ENCODE measurements at regions not wholly inside any gene's neighbourhood (a gene's known extent, or its start where the extent isn't known, plus 50 kb on each side); places are given as distances from the start of the nearest gene placed in this dataset.

GRCh38 chr7:34330308-34330707, 327.7 kb upstream of the NPSR1 start:
- Histone ChIP-seq H3K4me1 (ENCODE audit: control insufficient read depth, insufficient read depth, low read length) (no peaks in the 10 kb centered on the region), H3K9me3 (ENCODE audit: control insufficient read depth, low read depth, low read length) (no peaks in the 10 kb centered on the region), H3K4me3 (ENCODE audit: low read length) (no peak overlapping the region), H3K27me3 (ENCODE audit: control insufficient read depth, insufficient read depth, low read length) (no peaks in the 10 kb centered on the region), H3K36me3 (ENCODE audit: control insufficient read depth, insufficient read depth, low read length) (no peaks in the 10 kb centered on the region), H3K27ac (ENCODE audit: low read length) (no peak overlapping the region)
- no CpG with 5 or more reads among the region's 3 CpGs for WGBS (ENCODE audit: insufficient coverage, low lambda C conversion rate)
- no peak for DNase-seq

- no peaks in the 10 kb centered on the region for H3K4me1 ChIP-seq (ENCODE audit: control insufficient read depth, insufficient read depth, low read length)
- H3K27ac ChIP-seq (ENCODE audit: low read length): no peak overlapping the region
- 60% methylated on average over 1 of the region's 2 CpGs for WGBS (ENCODE audit: insufficient coverage, low lambda C conversion rate)
- no peaks in the 10 kb centered on the region for H3K9me3 ChIP-seq (ENCODE audit: control insufficient read depth, low read depth, low read length)
- no peaks in the 10 kb centered on the region for H3K36me3 ChIP-seq (ENCODE audit: control insufficient read depth, insufficient read depth, low read length)
- H3K27me3 ChIP-seq (ENCODE audit: control insufficient read depth, insufficient read depth, low read length): no peaks in the 10 kb centered on the region
- DNase-seq: no peak
- H3K4me3 ChIP-seq (ENCODE audit: low read length): no peak overlapping the region
Observed at GRCh38 chr7:34331102-34331501, 326.9 kb upstream of the NPSR1 start.

- Histone ChIP-seq H3K27ac (ENCODE audit: low read length) (no peak overlapping the region), H3K4me3 (ENCODE audit: low read length) (no peak overlapping the region), H3K9me3 (ENCODE audit: control insufficient read depth, low read depth, low read length) (no peaks in the 10 kb centered on the region), H3K27me3 (ENCODE audit: control insufficient read depth, insufficient read depth, low read length) (no peaks in the 10 kb centered on the region), H3K36me3 (ENCODE audit: control insufficient read depth, insufficient read depth, low read length) (no peaks in the 10 kb centered on the region), H3K4me1 (ENCODE audit: control insufficient read depth, insufficient read depth, low read length) (no peaks in the 10 kb centered on the region)
- 79% methylated on average over 2 of the region's 4 CpGs for WGBS (ENCODE audit: insufficient coverage, low lambda C conversion rate)
- no peak for DNase-seq
Observed at GRCh38 chr7:34332006-34332405, 326.0 kb upstream of the NPSR1 start.

- Histone ChIP-seq H3K4me3 (ENCODE audit: low read length) (no peak overlapping the region), H3K36me3 (ENCODE audit: control insufficient read depth, insufficient read depth, low read length) (no peaks in the 10 kb centered on the region), H3K9me3 (ENCODE audit: control insufficient read depth, low read depth, low read length) (no peaks in the 10 kb centered on the region), H3K27me3 (ENCODE audit: control insufficient read depth, insufficient read depth, low read length) (no peaks in the 10 kb centered on the region), H3K27ac (ENCODE audit: low read length) (no peak overlapping the region), H3K4me1 (ENCODE audit: control insufficient read depth, insufficient read depth, low read length) (no peaks in the 10 kb centered on the region)
- no peak for DNase-seq
- WGBS (ENCODE audit: insufficient coverage, low lambda C conversion rate): no CpG with 5 or more reads among the region's 2 CpGs
Observed at GRCh38 chr7:34333184-34333583, 324.8 kb upstream of the NPSR1 start.

GRCh38 chr7:34333925-34334324, 324.1 kb upstream of the NPSR1 start:
- 90% methylated on average over 3 of the region's 4 CpGs for WGBS (ENCODE audit: insufficient coverage, low lambda C conversion rate)

GRCh38 chr7:34337163-34337562, 320.9 kb upstream of the NPSR1 start:
- Histone ChIP-seq H3K4me1 (ENCODE audit: control insufficient read depth, insufficient read depth, low read length) (no peaks in the 10 kb centered on the region), H3K27ac (ENCODE audit: low read length) (no peak overlapping the region), H3K9me3 (ENCODE audit: control insufficient read depth, low read depth, low read length) (no peaks in the 10 kb centered on the region), H3K36me3 (ENCODE audit: control insufficient read depth, insufficient read depth, low read length) (no peaks in the 10 kb centered on the region), H3K4me3 (ENCODE audit: low read length) (no peak overlapping the region), H3K27me3 (ENCODE audit: control insufficient read depth, insufficient read depth, low read length) (no peaks in the 10 kb centered on the region)
- WGBS (ENCODE audit: insufficient coverage, low lambda C conversion rate): no CpG with 5 or more reads among the region's 1 CpG
- DNase-seq: no peak

More at GRCh38 chr7:34333925-34334324, 324.1 kb upstream of the NPSR1 start:
- no peaks in the 10 kb centered on the region for H3K9me3 ChIP-seq (ENCODE audit: control insufficient read depth, low read depth, low read length)
- no peak for DNase-seq
- H3K27ac ChIP-seq (ENCODE audit: low read length): no peak overlapping the region
- H3K27me3 ChIP-seq (ENCODE audit: control insufficient read depth, insufficient read depth, low read length): no peaks in the 10 kb centered on the region
- no peak overlapping the region for H3K4me3 ChIP-seq (ENCODE audit: low read length)
- H3K36me3 ChIP-seq (ENCODE audit: control insufficient read depth, insufficient read depth, low read length): no peaks in the 10 kb centered on the region
- no peaks in the 10 kb centered on the region for H3K4me1 ChIP-seq (ENCODE audit: control insufficient read depth, insufficient read depth, low read length)

GRCh38 chr7:34338961-34339526, 319.0 kb upstream of the NPSR1 start:
- no CpG with 5 or more reads among the region's 3 CpGs for WGBS (ENCODE audit: insufficient coverage, low lambda C conversion rate)
- Histone ChIP-seq H3K4me3 (ENCODE audit: low read length) (no peak overlapping the region), H3K9me3 (ENCODE audit: control insufficient read depth, low read depth, low read length) (no peaks in the 10 kb centered on the region), H3K4me1 (ENCODE audit: control insufficient read depth, insufficient read depth, low read length) (peaks cover 7% of the 10 kb centered on the region), H3K27me3 (ENCODE audit: control insufficient read depth, insufficient read depth, low read length) (no peaks in the 10 kb centered on the region), H3K36me3 (ENCODE audit: control insufficient read depth, insufficient read depth, low read length) (no peaks in the 10 kb centered on the region), H3K27ac (ENCODE audit: low read length) (no peak overlapping the region)
- no peak for DNase-seq

GRCh38 chr7:34341326-34341725, 316.7 kb upstream of the NPSR1 start:
- peaks cover 7% of the 10 kb centered on the region for H3K4me1 ChIP-seq (ENCODE audit: control insufficient read depth, insufficient read depth, low read length)
- no peaks in the 10 kb centered on the region for H3K9me3 ChIP-seq (ENCODE audit: control insufficient read depth, low read depth, low read length)
- no peak overlapping the region for H3K4me3 ChIP-seq (ENCODE audit: low read length)
- peak; percentile 1 to 47 for DNase-seq
- 14% methylated on average over 1 of the region's 2 CpGs for WGBS (ENCODE audit: insufficient coverage, low lambda C conversion rate)
- H3K27me3 ChIP-seq (ENCODE audit: control insufficient read depth, insufficient read depth, low read length): no peaks in the 10 kb centered on the region
- H3K36me3 ChIP-seq (ENCODE audit: control insufficient read depth, insufficient read depth, low read length): no peaks in the 10 kb centered on the region
- peak overlapping the region; percentile 49 for H3K27ac ChIP-seq (ENCODE audit: low read length)

- H3K4me1 ChIP-seq (ENCODE audit: control insufficient read depth, insufficient read depth, low read length): peaks cover 7% of the 10 kb centered on the region
- H3K4me3 ChIP-seq (ENCODE audit: low read length): no peak overlapping the region
- H3K36me3 ChIP-seq (ENCODE audit: control insufficient read depth, insufficient read depth, low read length): no peaks in the 10 kb centered on the region
- H3K9me3 ChIP-seq (ENCODE audit: control insufficient read depth, low read depth, low read length): no peaks in the 10 kb centered on the region
- DNase-seq: peak; percentile 47 to 85
- no peaks in the 10 kb centered on the region for H3K27me3 ChIP-seq (ENCODE audit: control insufficient read depth, insufficient read depth, low read length)
- H3K27ac ChIP-seq (ENCODE audit: low read length): no peak overlapping the region
- no CpG with 5 or more reads among the region's 1 CpG for WGBS (ENCODE audit: insufficient coverage, low lambda C conversion rate)
Observed at GRCh38 chr7:34342387-34342786, 315.6 kb upstream of the NPSR1 start.

GRCh38 chr7:34343667-34344066, 314.4 kb upstream of the NPSR1 start:
- Histone ChIP-seq H3K27ac (ENCODE audit: low read length) (no peak overlapping the region), H3K36me3 (ENCODE audit: control insufficient read depth, insufficient read depth, low read length) (no peaks in the 10 kb centered on the region), H3K27me3 (ENCODE audit: control insufficient read depth, insufficient read depth, low read length) (no peaks in the 10 kb centered on the region), H3K4me1 (ENCODE audit: control insufficient read depth, insufficient read depth, low read length) (peaks cover 7% of the 10 kb centered on the region), H3K4me3 (ENCODE audit: low read length) (no peak overlapping the region), H3K9me3 (ENCODE audit: control insufficient read depth, low read depth, low read length) (no peaks in the 10 kb centered on the region)
- no peak for DNase-seq
- no CpG with 5 or more reads among the region's 1 CpG for WGBS (ENCODE audit: insufficient coverage, low lambda C conversion rate)

- no peaks in the 10 kb centered on the region for H3K36me3 ChIP-seq (ENCODE audit: control insufficient read depth, insufficient read depth, low read length)
- no peaks in the 10 kb centered on the region for H3K27me3 ChIP-seq (ENCODE audit: control insufficient read depth, insufficient read depth, low read length)
- no peaks in the 10 kb centered on the region for H3K9me3 ChIP-seq (ENCODE audit: control insufficient read depth, low read depth, low read length)
- no peak overlapping the region for H3K27ac ChIP-seq (ENCODE audit: low read length)
- WGBS (ENCODE audit: insufficient coverage, low lambda C conversion rate): 92% methylated on average over 2 of the region's 3 CpGs
- no peak overlapping the region for H3K4me3 ChIP-seq (ENCODE audit: low read length)
- no peak for DNase-seq
- H3K4me1 ChIP-seq (ENCODE audit: control insufficient read depth, insufficient read depth, low read length): no peaks in the 10 kb centered on the region
Observed at GRCh38 chr7:34354011-34354410, 304.0 kb upstream of the NPSR1 start.
